Panc1 (cell line): ENCODE measurements at regions not wholly inside any gene's neighbourhood (a gene's known extent, or its start where the extent isn't known, plus 50 kb on each side); places are given as distances from the start of the nearest gene placed in this dataset.

ENCODE experiments used
- ATAC-seq: fragments of 200-7000 bp; cut with Tn5 transposase; 2 replicates; pipeline ENCODE4 v1.9.1; 2020; ENCODE audit warnings: mild to moderate bottlenecking, moderate library complexity
- BruUV-seq: library from RNA; stranded (reverse); fragments of 400-500 nt; replicated peaks from 2 replicates; lab custom pipeline; 2021; lab: Mats Ljungman, UMichigan
- CTCF ChIA-PET: fragments of 300-600 bp; sonication (Branson Sonifier 250); formaldehyde crosslinking; loops from one replicate; lab custom pipeline; 2022; ENCODE audit warnings: antibody characterized with exemption; lab: Charles Lee
- POLR2A ChIA-PET: fragments of 300-600 bp; sonication (Branson Sonifier 250); formaldehyde crosslinking; loops from one replicate; lab custom pipeline; 2022; ENCODE audit warnings: antibody characterized with exemption; lab: Charles Lee
- DNase-seq: peaks from one replicate; pipeline ENCODE4 v3.0.0-alpha.2; 2010; ENCODE audit warnings: low read depth, low spot score
- H3K27ac ChIP-seq: 2 replicates; pipeline ENCODE4 v1.5.1; 2011; ENCODE audit warnings: mild to moderate bottlenecking, low read length, inconsistent platforms
- H3K27me3 ChIP-seq: fragments of 200-500 bp; sonication (Bioruptor generic); 2 replicates; pipeline ENCODE4 v1.6.0; 2014; ENCODE audit warnings: low read length, inconsistent platforms; ENCODE audit not compliant: control insufficient read depth, insufficient read depth
- H3K36me3 ChIP-seq: fragments of 200-500 bp; sonication (Bioruptor generic); 2 replicates; pipeline ENCODE4 v1.5.1; 2014; ENCODE audit warnings: inconsistent platforms, mild to moderate bottlenecking, low read length, moderate library complexity; ENCODE audit not compliant: control insufficient read depth, insufficient read depth
- H3K4me1 ChIP-seq: 2 replicates; pipeline ENCODE4 v1.5.1; 2011; ENCODE audit warnings: inconsistent platforms, mild to moderate bottlenecking, low read length, moderate library complexity; ENCODE audit not compliant: control insufficient read depth, insufficient read depth
- H3K4me3 ChIP-seq, 2 experiments: 2 replicates each; pipeline ENCODE4 v1.5.1; 2011 to 2012; ENCODE audit warnings: low read depth in 2 of 2, low read length in 2 of 2, mild to moderate bottlenecking in 2 of 2, inconsistent platforms in 1 of 2, moderate library complexity in 1 of 2
- H3K9me3 ChIP-seq: fragments of 200-500 bp; sonication (Bioruptor generic); 2 replicates; pipeline ENCODE4 v1.5.1; 2014; ENCODE audit warnings: low read depth, mild to moderate bottlenecking, inconsistent platforms, low read length, moderate library complexity; ENCODE audit not compliant: control insufficient read depth, insufficient read depth
- POLR2AphosphoS5 ChIP-seq: IDR thresholded peaks from 2 replicates; pipeline ENCODE4 v1.6.1; 2012; ENCODE audit warnings: mild to moderate bottlenecking, low read depth, low read length, moderate library complexity
- SIN3A ChIP-seq: IDR thresholded peaks from 2 replicates; pipeline ENCODE4 v1.6.1; 2012; ENCODE audit warnings: low read depth, mild to moderate bottlenecking, low read length, moderate library complexity, borderline replicate concordance; ENCODE audit not compliant: insufficient read depth
- TCF7L2 ChIP-seq: IDR thresholded peaks from 2 replicates; pipeline ENCODE4 v1.6.1; 2011; ENCODE audit warnings: mild to moderate bottlenecking, low read depth, low read length, inconsistent platforms
- in situ Hi-C: cut with HindIII; loops from 2 replicates; pipeline ENCODE4 v1.10.0; 2016; ENCODE audit warnings: low sequenced_read_pairs, low pct_unique_long_range_greater_than_20kb
- intact Hi-C: fragments of 100-400 bp; cut with micrococcal nuclease; formaldehyde crosslinking; loops from one replicate; pipeline ENCODE4 v1.10.0; 2022; ENCODE audit not compliant: unreplicated experiment
- TF ChIP-seq, protein P1 (sequence below), 2 experiments: IDR thresholded peaks; 2 replicates each; pipeline ENCODE4 v1.6.1; 2011 to 2012; ENCODE audit warnings: low read depth in 2 of 2, control low read depth in 1 of 2, low read length in 1 of 2, mild to moderate bottlenecking in 1 of 2, moderate library complexity in 1 of 2; ENCODE audit not compliant: insufficient read depth in 1 of 2
- TF ChIP-seq, protein P2 (sequence below): fragments of 450-650 bp; IDR thresholded peaks from 2 replicates; pipeline ENCODE4 v1.5.1; 2017; ENCODE audit warnings: mild to moderate bottlenecking

GRCh38 chr4:175929932-175930331 is 117.9 kb upstream of the GPM6A start:
- H3K9me3 ChIP-seq = no peaks in the 10 kb centered on the region
- H3K4me1 ChIP-seq = no peaks in the 10 kb centered on the region
- ATAC-seq (no peak), DNase-seq (no peak)
- no TSS peak for BruUV-seq
- POLR2A ChIA-PET = no interaction called here
- in situ Hi-C loops = no loop called here
- CTCF ChIA-PET = no interaction called here
- TF ChIP-seq, protein P1, sequence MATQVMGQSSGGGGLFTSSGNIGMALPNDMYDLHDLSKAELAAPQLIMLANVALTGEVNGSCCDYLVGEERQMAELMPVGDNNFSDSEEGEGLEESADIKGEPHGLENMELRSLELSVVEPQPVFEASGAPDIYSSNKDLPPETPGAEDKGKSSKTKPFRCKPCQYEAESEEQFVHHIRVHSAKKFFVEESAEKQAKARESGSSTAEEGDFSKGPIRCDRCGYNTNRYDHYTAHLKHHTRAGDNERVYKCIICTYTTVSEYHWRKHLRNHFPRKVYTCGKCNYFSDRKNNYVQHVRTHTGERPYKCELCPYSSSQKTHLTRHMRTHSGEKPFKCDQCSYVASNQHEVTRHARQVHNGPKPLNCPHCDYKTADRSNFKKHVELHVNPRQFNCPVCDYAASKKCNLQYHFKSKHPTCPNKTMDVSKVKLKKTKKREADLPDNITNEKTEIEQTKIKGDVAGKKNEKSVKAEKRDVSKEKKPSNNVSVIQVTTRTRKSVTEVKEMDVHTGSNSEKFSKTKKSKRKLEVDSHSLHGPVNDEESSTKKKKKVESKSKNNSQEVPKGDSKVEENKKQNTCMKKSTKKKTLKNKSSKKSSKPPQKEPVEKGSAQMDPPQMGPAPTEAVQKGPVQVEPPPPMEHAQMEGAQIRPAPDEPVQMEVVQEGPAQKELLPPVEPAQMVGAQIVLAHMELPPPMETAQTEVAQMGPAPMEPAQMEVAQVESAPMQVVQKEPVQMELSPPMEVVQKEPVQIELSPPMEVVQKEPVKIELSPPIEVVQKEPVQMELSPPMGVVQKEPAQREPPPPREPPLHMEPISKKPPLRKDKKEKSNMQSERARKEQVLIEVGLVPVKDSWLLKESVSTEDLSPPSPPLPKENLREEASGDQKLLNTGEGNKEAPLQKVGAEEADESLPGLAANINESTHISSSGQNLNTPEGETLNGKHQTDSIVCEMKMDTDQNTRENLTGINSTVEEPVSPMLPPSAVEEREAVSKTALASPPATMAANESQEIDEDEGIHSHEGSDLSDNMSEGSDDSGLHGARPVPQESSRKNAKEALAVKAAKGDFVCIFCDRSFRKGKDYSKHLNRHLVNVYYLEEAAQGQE (IDR thresholded peaks at IDR 0.05; ENCODE audit: insufficient read depth in 1 of 2, low read depth in 2 of 2, low read length in 1 of 2) = no peak
- TF ChIP-seq TCF7L2 = no peak
- TF ChIP-seq SIN3A = no peak
- TF ChIP-seq POLR2AphosphoS5 = no peak
- TF ChIP-seq, protein P2, sequence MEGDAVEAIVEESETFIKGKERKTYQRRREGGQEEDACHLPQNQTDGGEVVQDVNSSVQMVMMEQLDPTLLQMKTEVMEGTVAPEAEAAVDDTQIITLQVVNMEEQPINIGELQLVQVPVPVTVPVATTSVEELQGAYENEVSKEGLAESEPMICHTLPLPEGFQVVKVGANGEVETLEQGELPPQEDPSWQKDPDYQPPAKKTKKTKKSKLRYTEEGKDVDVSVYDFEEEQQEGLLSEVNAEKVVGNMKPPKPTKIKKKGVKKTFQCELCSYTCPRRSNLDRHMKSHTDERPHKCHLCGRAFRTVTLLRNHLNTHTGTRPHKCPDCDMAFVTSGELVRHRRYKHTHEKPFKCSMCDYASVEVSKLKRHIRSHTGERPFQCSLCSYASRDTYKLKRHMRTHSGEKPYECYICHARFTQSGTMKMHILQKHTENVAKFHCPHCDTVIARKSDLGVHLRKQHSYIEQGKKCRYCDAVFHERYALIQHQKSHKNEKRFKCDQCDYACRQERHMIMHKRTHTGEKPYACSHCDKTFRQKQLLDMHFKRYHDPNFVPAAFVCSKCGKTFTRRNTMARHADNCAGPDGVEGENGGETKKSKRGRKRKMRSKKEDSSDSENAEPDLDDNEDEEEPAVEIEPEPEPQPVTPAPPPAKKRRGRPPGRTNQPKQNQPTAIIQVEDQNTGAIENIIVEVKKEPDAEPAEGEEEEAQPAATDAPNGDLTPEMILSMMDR = no peak
- H3K27ac ChIP-seq = no peak overlapping the region
- no peak overlapping the region for H3K4me3 ChIP-seq
- no peaks in the 10 kb centered on the region for H3K36me3 ChIP-seq
- intact Hi-C loops = no loop called here
- H3K27me3 ChIP-seq = no peaks in the 10 kb centered on the region

DNA sequence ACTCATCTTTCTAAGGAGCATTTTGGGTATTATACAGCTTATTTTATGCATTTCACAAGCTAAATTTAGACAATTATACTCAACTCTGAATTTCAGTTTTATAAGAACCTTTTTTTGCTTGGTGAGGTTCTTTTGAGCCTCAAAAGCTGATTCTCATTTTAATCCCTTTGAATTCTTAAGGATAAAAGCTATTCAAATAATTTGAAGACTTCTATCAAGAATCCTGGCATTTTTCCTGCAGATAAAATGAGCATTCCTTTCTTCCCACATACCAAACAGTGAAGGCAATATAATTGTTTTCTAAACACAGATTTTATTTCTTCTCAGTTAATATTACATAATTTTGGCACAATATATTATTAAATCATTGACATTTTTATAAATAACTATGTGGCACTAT is 118.4 kb upstream of the GPM6A start:
- no peak overlapping the region for H3K4me3 ChIP-seq
- DNase-seq (no peak), ATAC-seq (no peak)
- H3K27me3 ChIP-seq = no peaks in the 10 kb centered on the region
- intact Hi-C loops = no loop called here
- ChIA-PET CTCF (no interaction called here), POLR2A (no interaction called here)
- no peaks in the 10 kb centered on the region for H3K9me3 ChIP-seq
- no peaks in the 10 kb centered on the region for H3K36me3 ChIP-seq
- no TSS peak for BruUV-seq
- H3K4me1 ChIP-seq = no peaks in the 10 kb centered on the region
- in situ Hi-C loops = no loop called here
- no peak overlapping the region for H3K27ac ChIP-seq
- TF ChIP-seq POLR2AphosphoS5 = no peak
- TF ChIP-seq SIN3A = no peak
- no peak for TF ChIP-seq TCF7L2
- TF ChIP-seq, protein P2 = no peak
- TF ChIP-seq, protein P1 (IDR thresholded peaks at IDR 0.05; ENCODE audit: insufficient read depth in 1 of 2, low read depth in 2 of 2, low read length in 1 of 2) = no peak
